Frontal cortex (tissue), 3 donors: ENCODE measurements at regions not wholly inside any gene's neighbourhood (a gene's known extent, or its start where the extent isn't known, plus 50 kb on each side); places are given as distances from the start of the nearest gene placed in this dataset.

ENCODE experiments used
- DNase-seq, 2 donors: peaks; one replicate each; pipeline ENCODE4 v3.0.0; 2012; ENCODE audit warnings: low spot score in 2 of 2
- FAIRE-seq: peaks from 2 replicates; lab custom pipeline; 2012; peaks lifted over from hg19 to GRCh38; lab: Jason Lieb, UNC
- donor health status: control.
- donor health status: control.
- donor health status: control.

DNA sequence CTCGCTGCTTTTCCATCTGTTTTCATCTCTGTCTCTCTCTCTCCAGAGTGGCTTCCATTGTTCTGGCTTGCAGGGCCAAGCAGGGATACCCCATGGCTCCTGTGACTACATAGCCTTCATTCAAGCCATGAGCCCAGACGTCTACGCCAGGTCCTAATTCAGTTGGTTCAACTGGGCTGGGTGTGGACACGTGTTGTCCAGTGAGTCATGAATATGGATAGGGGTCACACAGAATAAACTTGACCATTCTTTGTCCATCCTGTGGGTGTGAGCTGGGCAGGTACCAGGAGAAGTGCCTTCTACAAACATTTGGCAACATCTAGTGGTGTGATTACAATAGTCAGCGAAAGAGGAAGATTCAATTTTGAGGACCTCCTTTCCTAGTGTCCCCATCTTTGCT is 96.9 kb upstream of the ARMC2 start:
- FAIRE-seq (no peak), DNase-seq (no peak)

DNA sequence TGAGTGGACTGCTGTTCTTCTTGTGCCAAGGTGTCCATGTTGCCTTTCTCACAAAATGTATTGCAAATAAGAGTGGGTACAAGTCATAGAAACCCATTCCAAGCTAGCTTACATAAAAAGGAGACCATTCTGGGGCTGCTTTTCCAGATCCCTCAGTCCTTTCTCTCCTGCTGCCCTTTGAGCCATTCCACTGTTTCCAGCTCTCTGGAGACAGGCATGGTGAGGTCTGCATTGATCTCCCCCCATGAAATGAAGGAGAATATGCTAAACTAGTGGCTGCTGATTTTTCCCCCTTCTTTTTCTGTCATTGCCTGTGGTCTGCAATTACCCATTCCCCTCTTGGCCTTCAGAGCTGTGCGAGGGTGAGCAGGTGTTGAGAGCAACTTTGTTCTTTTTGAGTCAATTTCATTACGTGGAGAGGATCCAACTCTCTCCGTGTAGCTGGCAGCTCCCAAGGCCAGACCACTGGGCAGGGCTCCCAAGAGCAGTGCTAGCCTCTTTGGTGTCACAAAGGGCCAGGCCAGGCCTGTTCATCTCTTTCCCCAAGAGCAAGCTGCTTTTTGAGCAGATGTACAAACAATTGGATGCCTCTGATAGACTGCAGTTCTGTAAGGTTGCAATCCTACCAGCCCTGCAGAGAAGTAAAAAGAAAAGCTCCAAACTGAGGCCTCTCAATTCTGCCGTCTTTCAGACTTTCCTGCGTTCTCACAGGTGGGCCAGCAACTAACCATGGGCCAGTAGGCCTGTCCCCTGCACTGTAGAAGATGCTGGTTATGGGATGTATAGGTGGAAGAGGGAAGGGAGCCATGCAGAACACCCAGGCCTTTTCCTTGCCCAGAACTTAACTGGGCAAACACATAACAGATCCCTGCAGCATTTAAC is 96.1 kb upstream of the ARMC2 start:
- DNase-seq: no peak
- no peak for FAIRE-seq

DNA sequence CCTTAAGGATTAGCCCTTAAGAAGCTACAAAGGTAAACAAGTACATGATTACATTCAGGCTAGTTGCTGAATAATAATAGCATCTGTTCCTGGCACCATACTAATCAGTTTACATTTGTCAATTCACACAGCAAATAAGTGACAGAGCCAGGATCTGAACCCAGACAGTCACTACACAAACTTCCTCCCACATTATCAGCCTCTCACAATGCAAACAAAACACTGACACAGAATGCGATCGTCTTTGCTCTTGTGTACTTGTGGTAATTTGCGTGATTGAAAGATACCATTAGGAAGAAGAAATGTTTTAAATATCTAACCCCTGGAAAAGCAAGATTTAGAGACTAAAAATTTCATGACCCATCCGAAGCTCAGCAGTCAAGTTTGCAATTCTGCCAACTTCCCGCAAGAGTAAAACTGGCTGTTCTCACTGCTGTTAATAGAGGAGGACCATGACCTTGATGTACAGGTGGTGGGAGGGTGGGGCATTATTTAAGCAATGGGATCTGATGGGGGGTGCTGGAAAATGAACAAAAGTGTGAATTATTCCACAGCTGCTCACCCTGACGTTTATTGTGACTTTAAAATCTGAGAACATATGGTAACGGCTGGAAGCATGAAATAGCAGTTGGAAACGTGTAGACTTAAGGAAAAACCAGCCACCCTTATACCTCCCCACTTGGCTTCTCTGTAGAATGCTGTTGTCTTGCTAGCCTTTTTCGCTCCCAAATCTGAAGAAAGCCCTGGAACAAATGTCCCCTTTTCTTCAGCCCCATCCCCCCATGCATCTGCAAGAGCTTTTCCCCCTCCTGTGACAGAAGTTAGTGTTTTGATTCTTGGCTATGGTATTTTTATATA is 95.3 kb upstream of the ARMC2 start:
- no peak for DNase-seq
- no peak for FAIRE-seq

DNA sequence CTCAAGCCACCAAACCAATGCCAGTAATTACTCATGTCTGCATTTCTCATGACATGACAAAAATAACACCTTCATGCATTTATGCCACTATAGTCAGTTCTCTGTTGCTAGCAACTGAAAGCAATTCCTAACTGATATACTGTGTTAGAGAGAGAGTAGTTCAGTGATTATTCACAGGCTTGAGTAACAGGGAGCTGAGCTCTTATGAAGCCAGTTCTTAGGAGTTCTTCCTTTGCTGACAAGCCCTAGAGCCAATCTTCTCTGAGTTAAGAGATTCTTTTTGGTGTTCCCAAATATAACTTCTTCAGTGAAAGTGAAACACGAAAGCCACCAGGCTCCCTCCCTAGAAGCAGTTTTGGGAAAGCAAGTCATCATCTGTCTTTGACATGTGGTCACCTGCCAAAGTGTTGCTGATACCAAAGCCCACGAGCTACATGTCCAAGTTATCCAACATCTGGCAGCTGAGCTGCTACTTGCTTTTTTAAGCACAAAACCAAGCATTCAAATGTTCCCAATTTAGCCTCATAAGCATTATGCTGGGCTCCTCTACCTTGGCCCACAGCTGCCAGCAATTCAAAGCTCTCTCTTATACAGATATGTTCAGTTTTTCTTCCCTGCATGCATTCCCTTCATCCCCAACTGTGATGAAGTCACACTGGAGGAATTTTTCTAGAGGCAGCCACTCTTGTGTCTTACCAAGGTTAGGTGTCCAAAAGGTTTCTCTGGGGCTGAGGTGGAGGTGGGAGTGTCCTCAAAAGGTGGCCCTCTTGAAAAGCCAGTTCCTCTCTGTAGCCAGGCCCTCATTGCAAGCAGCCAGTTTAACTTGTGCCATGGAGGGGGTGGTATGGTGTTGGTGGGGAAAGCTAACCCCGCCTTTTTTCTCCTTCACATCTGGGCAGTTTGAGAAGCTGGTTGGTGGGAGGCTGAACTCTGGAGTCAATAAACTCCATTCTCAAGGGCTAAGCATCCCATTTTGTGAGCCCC is 92.7 kb upstream of the ARMC2 start:
- FAIRE-seq (no peak), DNase-seq (no peak)

DNA sequence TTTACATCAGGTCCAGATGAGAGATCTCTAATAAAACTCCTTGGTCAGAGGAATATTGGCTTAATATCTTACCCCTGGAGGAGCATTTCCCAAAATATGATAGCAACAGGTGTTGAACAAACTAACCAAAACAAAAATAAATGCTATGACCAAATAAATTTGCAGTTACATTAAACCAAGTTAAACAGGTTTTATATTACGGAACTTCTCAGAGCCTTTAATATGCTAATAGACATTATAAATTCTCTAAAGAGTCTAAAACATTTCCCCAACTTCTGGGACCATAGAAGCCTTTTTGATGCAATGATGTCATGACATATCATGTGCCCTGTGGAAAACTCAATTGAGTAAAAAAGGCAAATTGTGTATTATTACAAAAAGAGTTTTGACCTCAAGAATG is 90.9 kb upstream of the ARMC2 start:
- DNase-seq (no peak), FAIRE-seq (no peak)

DNA sequence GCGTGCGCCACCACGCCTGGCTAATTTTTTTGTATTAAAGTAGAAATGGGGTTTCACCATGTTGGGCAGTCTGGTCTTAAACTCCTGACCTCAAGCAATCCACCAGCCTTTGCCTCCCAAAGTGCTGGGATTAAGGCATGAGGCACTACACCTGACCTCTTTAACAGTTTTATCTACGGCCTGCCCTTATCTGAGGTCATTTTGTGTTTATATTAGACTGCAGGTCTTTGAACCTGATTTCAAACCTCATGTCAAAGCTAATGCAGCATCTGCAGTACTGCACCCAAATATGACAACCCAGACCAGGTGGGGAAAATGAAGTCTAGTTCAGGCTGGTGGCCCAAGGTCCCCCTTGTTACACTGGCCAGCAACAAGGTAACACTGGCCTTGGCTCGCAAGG is 89.3 kb upstream of the ARMC2 start:
- FAIRE-seq: no peak

DNA sequence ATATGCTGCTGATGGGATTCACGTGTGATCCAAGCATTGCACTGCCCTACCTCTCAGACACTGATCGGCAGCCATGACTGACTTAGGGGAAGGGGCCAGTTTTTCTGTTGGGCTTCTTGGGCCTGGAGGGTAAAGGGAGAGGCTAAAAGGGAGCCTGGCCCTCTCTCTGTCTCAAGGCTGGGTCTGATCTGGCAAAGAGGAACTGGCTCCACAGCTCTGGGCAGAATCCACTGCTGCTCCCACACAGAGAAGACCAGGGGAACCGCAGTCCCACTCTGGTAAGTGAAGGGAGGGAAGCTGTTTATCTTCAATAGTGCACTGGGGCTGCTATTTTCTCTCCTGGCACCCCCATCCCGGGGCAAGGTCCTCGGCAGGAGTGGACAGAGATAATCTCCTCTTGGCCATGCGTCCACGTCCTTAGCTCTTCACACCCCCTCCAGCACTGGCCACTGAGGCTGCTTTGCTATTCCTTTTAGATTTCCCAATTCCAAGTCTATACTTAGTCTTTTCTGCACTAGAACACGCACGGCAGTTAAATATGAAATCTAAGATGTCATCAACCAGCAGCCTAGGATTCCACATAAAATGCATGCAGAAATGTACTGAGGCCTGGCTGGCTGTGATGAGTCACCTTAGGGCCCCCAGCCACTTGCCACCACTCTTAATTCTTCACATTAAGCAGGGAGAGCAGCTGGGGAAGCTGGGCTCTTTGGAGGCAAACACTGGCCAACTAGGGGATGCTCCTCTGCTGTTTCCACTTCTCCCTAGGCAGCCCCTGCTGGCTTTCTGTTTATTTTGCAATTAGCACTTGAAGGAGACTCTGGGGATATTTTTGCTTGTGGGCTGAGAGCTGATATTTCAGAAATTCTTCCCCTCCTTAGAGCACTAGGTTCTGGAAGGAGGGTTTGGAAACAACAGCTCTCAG is 87.8 kb upstream of the ARMC2 start:
- FAIRE-seq (no peak), DNase-seq (no peak)

More for the DNA sequence above, 89.3 kb upstream of the ARMC2 start:
- no peak for DNase-seq

DNA sequence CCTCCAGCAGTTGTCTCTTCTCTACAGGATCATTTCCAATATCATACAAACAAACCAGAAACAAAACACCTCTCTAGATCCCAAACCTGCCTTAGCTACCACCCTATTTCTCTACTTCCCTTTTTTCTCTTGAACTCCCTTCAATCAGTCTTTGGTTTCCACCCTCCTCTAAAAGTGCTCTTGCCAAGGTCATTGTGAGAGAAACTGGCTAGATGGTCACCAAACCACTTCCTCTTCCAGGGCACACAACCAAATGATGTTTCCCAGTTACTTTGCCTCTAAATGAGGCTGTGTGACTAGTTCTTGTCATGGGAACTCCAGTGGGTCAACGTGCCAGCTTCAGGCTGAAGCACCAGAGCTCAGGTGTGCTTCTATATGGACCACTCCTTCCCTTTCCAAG is 85.8 kb upstream of the ARMC2 start:
- DNase-seq: no peak
- FAIRE-seq: no peak

DNA sequence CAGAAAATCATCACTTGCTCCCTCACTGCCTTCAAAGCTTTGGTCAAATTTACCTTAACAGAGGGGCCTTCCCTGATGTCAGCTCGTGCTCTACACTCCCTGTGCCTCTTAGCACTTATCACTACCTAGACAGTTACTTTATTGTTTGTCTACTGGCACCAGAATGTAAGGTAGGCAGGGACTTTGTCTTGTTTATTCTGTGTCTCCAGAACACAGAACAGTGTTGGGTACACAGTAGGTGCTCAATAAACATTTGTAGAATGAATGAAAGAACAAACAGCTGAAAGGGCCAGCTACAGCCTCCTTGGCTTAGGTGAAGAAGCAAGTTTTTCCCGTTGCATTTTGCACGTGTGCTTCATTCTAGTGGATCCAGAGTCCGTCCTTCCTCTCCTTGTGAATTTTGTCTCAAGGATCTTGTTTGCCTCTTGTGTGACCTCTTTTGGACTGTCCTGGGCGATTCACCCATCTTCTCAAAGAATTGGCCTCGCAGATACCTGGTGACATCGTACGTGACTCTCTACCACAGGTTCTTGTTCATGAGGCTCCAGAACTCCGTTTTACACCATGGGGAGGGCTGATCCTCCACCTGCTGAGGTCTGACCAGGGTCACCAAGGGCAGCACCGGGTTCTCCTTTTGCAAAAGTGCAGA is 84.2 kb upstream of the ARMC2 start:
- FAIRE-seq: no peak
- no peak for DNase-seq

DNA sequence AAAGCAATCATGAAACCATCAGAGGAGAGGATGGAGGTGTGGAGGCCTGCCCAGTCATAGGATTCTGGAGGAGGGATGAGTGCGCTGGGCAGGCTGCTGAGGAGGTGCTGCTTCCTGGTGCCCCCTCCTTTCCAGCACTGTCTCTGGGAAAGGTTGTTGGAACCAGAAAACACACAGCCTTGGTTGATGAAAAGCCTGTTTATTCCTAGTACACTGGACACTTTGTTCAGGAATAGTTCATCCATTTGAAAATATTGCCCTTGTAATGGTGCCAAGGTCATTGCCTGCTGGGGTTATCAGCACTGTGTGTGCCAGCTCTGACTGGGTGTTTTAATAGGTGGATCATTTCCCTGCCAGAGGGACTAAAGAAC is 83.7 kb upstream of the ARMC2 start:
- DNase-seq (no peak), FAIRE-seq (no peak)

DNA sequence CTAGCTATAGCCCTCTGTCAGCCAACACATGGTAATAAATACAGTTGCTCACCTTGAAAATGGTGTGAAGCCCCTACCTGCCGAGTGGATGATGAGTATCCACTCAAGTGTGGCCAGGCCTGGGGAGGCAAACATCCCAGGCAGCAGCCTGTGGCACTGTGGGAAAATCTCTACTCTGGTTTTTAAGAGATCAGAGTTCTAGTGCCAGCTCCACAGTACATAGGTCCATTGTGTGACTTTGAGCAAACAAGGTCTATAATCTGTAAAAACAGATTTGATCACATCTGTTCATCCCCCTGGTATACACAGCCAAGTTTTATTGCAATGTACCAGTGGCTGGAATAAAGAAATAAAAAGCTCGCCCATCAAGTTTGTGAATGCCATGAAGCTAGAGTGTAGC is 82.7 kb upstream of the ARMC2 start:
- no peak for FAIRE-seq
- DNase-seq: no peak

DNA sequence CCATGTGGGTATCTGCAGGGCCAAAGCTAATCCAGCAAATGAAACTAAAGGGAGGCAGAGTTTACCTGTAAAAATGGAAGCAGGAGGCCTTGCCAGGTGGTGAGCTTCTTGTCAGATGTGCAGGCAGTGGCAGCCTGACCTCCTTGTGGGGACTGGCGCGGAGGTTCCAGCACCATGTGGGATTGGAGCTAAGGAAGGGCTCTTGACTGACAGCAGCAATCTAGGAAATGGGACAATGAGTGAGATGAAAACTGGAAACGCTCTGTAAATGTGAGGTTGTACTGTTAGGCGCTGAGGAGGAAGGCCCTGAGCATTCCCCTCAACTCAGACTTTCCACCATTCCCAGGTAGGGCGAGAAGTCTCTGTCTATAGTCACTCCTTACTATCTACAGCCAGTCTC is 81.8 kb upstream of the ARMC2 start:
- no peak for FAIRE-seq
- no peak for DNase-seq

DNA sequence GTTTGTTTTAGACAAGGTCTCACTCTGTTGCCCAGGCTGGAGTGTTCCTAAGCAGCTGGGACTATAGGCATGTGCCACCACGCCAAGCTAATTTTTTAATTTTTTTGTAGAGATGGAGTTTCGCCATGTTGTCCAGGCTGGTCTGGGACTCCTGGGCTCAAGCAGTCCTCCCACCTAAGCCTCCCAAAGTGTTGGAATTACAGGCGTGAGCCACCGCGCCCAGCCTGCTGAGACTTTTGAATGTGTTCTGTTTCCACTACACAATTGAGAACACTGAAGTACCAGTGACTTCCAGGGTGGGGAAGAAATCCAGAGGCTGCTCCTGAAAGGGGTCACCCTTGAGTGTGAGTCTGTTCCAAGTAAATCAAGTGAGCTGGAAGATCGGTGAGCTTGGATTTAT is 81.3 kb upstream of the ARMC2 start:
- FAIRE-seq (no peak), DNase-seq (no peak)

DNA sequence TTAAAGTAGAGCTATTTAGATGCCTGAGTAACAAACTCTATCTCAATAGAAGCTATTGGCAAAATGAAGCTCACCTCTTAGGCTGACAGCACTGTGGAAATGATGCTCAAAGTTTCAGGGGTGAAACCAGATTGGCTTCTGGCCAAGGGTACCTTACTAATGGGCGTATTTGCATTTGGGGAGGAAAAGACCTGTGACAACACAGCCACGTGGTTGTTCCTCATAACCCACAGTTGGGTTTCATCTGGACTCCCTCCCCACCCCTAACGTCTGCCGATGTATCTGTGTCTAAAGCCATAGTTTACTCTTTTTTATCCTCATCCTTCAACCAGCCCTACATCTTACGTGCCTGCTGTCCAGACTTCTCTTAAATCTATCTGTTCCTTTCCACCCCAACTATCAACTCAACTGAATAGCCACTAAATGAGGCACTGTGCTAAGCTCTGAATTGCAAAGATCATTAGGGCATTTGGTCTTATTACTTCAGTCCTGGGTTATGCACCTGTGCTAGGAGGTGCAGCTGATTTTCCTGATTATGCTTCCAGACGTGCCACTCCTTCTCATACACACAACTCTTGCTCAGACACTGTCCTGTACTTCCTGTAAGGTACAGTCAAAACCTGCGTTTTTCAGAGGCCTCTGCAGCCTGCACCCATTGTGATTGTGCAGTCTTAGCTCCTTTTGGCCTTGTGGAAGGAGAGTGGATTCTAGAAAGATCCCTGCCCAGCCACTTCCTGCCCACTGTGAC is 80.6 kb upstream of the ARMC2 start:
- DNase-seq: no peak
- no peak for FAIRE-seq

DNA sequence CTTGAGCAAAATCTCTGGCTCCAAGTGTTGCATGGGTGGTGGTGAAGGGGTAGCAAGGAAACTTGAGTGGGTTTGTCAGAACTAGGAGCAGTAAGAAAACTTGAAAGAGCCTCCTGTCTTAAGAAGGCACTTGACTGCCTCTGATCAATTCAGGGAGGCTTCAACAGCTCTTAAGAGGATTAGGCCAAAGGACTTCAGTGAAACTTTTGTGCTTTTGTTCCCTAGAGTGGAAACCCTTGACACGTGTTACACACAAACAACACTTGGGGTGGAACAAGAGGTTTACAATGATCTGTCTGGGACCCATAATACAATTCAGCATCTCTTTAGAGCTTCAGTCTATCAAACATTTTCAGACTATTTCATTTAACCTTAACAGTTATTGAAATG is 80.1 kb upstream of the ARMC2 start:
- FAIRE-seq: no peak

DNA sequence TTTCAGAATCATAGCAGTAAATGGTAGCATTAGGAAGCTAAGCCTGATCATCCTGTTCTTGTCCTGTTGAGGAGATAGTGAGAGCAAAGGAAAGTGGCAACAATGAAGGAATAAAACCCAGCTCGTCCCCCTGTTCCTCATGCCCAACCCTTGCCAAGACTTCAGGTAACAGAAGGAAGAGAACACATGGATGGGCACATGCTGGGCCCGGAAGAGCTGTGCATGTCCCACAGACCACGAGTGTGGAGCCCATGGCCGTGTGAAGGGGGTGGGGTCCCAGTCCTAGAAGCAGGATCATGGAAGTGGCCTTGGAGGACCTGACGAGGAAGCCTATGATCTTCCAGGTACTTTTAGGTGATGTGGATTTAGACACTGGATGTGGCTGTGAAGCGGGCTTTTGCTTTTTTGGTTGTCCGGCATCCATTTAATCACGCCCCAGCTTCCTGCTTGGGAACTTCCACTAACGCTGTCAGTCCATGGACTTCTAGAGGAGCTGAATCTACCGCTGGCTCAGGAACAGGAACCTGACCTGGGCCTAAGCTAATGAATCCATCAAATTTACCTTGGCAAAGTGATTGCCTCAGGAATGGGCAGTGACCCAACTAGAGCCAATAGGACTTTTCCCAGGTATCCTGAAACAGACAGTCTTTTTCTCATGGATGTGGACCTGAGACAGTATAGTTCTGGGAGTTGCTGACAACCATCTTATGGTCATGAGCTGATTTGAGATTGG is 79.3 kb upstream of the ARMC2 start:
- FAIRE-seq (no peak), DNase-seq (no peak)

More for the DNA sequence above, 80.1 kb upstream of the ARMC2 start:
- no peak for DNase-seq

DNA sequence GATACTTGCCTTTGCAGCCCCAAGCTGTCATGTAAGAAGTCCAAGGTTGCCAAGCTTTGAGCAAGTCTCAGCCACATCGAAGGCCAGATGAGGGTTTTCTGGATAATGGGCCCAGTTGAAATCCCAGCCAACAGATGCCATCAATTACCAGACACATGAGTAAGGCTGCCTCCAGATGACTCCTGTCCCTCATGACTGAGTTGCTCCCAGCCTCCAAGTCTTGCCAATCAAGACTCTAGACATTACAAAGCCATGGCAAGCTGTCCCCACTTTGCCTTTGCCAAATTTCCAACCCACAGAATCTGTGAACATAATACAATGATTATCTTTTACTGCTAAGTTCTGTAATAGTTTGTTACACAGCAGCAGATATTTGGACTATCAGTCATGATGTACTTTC is 76.8 kb upstream of the ARMC2 start:
- DNase-seq (no peak), FAIRE-seq (no peak)
